ENCODE measurements at regions not wholly inside any gene's neighbourhood (a gene's known extent, or its start where the extent isn't known, plus 50 kb on each side); places are given as distances from the start of the nearest gene placed in this dataset.

DNA sequence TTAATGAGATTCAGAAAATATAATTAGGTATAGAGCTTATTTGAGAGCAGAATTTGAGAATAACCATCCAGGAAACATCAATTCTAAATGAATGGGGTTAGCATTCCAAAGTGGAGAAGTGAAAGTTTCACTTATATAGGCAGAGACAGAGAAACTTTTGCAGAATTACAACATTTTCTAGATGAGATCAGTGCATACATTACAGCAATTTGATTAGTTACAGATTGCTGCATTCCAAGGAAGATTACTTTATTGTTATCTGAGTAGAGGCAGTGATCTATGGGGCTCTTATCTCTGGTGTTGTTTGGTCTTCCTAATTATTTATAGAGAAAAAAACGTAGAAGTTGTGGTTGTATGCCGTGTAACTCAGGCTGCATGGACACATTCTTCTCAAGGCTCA lies 373.8 kb upstream of the SYT4 start:
- no peak for DNase-seq

DNA sequence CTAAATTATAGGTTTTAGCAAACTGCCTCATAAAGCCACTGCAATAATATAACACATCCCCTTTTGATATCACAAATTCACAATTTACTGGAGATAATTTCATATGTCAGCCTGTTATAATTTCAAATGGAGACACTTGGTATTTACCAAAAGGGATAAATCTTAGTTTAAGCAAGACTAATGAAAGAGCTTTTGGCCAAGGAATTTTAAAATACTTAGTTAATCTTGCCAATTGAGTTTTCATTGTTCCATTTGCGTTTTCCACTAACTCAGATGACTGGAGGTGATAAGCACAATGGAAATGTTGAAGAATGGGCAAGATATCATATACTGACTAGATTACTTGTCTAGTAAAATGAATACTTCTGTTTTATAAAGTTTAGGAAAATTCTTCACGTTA lies 379.3 kb upstream of the SYT4 start:
- no peak for DNase-seq

DNA sequence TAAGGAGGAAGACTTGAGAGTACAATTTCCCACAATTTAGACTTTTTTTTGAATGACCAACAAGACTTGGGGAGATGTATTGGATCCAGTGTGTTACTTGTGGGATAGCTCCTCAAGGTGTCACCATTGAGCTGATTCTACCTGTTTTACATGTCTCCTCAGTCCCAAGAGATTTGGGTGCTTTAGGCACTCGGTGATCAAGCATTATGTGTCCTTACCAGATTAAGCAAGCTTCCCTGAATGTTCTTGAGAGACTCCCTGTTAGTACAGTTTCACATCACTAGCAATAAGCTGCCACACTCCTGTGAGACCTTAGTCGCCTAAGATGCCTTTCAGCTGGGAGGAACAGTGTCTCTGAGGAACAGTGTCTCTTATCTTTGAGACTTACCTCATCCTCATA lies 384.3 kb upstream of the SYT4 start:
- DNase-seq = no peak

DNA sequence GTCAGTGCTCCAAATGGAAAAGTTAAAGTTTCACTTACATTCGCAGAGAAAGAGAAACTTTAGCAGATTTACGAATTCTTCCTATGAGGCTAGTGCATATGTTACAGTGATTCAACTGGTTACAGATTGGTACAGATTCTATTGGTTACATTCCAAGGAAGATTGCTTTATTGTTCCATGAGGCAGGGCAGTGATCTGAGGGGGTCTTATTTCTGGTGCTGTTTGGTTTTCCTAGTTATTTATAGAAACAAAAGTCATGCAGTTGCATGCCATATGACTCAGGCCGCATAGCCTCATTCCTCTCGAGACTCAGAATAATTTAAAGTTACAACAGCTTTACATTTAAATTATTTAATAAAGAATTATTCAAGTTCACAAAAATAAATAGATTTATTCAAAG lies 385.4 kb upstream of the SYT4 start:
- no peak for DNase-seq

DNA sequence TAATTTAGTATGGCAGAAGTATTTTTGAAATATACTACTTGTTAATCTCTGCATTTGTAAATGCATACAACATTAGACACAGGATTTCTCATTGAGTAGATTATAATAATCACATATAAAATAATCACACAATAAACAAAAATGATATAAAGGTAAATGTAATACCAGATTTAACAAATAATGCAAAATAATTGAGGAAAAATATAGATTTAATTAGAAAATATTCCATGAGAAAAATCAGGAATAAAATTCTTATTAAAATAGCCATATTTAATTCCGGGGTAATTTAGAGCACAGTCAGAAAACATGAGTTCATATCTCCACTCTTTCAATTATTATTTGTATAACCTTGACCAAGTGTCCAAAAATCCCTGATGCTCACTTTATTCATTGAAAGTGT lies 385.9 kb upstream of the SYT4 start:
- no peak for DNase-seq

DNA sequence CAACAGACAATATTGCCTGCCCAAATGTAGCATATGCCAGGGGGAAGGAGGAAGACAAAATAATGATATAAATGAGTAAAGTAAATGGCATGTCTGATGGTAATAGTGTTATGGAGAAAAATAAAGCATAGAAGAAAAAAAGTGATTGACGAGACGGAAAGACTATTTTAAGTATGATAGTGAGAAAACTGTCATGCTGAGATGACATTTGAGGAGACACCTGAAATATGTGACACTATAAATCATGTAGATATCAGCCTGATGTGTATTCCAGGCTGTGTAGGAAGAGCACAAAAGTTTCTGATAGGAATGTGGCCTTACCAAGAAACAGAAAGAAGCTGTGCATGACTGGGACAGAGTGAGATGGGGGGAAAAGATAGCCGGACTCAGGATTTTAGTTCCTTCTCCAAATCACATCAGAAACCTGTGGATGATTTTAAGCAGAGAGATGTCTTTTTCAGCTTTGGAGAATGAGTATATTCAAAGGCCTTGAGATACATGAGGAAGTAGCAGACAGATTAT lies 387.3 kb upstream of the SYT4 start:
- no peak for DNase-seq

DNA sequence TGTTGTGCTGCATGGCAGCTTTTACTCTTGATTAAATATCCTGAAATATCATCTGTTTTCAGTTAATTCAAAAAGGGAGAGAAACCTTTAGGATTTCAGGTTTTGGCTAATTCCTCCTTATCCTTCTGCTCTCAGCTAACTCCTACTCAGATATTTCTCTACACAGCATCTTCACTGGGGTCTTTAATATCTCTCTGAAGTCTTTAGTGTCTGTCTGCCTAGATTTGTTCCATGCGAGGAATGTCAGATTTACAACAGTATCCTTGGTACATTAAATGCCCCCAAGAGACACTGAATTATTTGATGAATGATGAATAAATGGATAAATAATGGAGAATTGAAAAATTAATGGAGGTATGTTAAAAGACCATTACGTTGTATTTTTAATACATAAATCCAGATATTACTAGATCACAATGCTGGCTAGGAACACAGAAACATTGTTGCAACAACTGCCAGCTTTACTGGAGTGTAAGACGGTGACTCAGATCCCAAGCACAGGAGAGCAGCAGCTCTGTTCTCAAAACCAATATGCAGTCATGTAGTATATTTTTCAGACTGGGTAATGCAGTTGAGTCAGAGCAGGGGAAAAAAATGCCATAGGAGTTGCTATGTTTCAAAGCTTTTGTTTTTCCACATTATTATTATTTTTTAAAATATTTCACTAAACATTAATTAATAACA lies 388.0 kb upstream of the SYT4 start:
- no peak for DNase-seq

DNA sequence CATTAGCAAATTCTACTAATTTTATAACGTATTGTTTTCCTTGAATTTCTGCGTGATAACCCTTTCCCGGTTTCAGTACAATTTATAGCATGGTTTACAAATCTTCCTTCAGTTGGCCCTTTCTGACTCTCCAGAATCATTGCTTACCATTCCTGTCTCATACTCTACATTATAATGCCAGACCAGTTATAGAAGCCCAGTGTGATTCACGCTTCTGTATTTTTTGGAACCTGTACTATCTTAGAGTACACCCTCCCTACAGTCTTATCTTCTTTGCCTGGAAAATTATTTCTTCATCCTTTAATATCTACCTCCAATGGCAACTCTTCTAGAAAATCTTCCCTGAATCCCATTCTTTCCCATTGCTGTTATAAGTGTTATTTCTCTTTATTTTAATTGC lies 391.6 kb upstream of the SYT4 start:
- DNase-seq = no peak

DNA sequence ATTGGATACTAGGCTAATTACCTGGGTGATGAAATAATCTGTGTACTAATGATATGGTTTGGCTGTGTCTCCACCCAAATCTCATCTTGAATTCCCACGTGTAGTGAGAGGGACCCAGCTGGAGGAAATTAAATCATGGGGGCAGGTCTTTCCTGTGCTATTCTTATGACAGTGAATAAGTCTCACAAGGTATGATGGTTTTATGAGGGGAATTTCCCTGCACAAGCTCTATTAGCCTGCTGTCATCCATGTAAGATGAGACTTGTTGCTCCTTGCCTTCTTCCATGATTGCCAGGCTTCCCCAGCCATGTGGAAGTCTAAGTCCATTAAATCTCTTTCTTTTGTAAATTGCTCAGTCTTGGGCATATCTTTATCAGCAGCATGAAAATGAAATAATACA lies 394.1 kb upstream of the SYT4 start:
- no peak for DNase-seq

DNA sequence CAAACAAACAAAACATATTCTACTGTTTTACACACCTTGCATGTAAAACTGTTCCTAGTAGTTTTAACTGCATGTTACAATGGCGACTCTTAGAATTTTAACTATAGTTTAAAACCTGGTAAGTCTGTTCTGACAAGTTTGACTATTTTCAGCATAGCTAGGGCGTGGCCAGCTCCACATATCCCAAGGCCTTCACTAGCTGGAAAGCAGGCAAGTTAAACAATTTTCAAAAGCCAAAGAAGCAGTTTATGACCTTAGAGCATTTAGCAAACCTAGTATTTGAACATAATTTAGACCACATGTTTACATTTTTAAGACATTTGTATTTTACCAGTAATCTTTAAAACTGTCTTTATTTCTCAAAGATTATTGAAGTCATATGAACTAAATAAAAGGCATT lies 402.8 kb upstream of the SYT4 start:
- no peak for DNase-seq

DNA sequence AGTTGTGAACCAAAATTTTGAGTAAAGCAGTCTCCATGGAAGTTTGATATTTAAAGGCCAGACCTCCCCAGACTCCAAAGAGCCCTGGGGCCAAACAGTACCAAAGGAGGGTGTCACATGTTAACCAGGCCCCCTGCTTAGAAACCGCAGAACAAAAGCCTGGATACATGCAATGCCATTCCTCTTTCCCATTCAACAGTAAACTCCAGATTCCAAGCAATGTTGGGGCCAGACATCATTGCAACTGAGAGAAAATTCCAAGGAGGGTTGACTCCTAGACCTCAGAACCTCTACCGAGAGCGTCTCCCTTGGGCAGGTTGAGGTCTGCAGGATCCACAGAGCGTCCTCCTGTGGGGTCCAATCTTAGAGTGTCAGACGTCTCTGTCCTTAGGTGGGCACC lies 404.4 kb upstream of the SYT4 start:
- DNase-seq = no peak

DNA sequence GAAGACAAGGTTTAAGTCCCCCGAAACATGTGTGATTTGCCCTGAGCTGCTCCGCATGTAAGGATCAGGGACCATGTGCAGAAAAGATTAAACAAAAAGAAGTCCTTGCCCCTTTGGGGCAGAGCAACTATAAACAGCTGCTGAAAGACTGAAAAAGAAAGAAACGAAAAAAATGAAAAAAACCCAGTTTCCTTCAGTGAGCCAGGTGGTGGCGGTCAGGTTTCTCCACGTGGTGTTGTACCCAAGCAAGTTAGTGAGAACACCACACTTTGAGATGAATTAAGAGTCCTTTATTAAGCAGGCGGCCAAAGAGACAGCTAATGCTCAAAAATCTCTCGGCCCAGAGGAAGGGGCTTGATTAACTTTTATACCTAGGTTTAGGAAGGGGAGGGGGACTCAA lies 404.9 kb upstream of the SYT4 start:
- no peak for DNase-seq

DNA sequence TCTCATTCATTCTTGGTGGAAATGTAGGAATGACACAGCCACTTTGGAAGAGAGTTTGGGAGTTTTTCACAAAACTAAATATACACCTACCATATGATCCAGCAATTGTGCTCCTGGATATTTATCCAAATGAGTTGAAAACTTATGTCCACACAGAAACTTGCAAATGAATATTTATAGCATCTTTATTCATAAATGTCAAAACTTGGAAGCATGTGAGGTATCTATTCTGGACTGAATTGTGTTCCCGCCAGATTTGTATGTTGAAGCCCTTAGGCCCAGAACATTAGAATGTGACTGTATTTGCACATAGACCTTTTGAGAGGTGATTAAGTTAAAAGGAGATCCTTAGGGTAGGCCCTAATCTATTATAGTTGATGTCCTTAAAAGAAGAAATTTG lies 409.4 kb upstream of the SYT4 start:
- no peak for DNase-seq

DNA sequence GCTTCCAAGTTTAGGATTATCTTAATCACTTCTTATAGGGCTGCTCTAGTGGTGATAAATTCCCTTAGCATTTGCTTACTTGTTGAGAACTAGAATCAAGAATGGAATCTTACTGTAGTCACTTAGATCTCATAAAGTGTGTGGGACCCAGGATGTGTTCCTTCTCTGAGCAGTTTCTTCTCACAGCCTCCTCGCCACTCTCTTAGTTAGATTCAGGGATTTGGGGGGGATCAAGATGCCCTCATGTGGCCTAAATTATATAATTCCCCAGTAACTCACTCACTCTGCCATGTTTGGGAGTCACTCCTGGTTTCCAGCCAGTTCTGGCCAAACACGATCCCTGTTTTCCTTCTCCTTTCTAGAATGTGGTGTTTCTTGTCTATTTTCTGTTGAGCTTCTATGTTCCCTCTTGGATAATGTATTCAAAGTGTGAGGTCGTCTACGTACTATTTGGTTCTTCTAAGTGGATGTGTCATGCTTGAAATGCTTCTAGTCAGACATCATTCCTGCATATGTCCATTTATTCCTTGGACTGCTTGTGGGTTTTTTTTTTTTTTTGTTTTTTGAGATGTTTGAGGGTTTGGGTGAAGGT lies 414.9 kb upstream of the SYT4 start:
- DNase-seq = no peak

DNA sequence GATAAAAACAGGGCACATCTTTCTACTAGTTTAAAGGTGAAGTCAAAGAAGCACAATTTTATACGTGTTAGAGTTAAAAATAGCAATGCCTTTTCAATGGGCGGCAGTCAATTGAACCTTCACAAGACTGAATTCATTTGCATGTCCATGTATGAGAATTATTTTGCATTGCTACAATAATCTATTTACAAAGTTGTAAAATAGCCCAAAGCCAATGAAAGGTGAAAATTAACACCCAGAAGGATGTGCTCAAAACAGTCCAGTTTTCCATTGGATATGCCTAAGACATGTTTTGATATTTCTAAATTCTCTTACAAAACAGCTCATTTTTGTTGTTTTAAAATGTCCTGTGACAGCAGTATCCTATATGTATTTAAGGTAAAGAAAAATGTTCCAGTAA lies 425.1 kb upstream of the SYT4 start:
- DNase-seq = no peak

DNA sequence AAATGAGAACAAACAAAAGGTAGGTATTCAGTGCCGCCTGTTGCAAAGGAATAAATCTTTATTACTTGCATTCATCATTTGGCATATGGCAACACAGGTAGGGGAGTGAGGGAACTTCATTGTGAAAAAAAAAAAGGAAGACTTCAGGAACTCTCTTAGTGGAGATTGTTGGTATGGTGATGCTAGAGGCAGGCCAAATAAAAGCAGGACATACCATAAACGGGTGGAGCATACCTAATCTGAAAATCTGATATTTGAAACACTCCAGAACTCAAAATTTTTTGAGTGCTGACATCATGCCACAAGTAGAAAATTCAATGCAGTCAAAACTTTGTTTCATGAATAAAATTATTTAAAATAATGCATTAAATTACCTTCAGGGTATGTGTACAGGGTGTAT lies 425.8 kb upstream of the SYT4 start:
- no peak for DNase-seq

DNA sequence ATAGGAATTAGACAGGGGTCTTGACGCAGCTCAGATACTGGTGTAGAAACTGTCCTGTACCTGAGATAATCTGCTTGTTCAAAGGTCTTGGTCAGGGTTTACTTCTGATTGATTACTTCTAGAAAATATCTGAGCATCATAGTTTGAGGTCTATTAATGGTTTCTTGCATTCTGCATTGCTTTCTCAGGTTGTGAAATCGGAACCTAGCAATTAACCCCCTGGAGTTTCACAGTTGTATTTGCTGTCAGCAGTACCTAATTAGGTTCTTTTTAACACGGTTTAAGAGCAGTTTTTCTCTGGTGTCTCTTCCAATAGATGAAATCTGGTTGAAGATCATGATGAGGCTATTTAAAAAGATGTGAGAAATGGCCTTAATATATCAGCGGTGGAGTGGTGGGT lies 428.6 kb upstream of the SYT4 start:
- no peak for DNase-seq

DNA sequence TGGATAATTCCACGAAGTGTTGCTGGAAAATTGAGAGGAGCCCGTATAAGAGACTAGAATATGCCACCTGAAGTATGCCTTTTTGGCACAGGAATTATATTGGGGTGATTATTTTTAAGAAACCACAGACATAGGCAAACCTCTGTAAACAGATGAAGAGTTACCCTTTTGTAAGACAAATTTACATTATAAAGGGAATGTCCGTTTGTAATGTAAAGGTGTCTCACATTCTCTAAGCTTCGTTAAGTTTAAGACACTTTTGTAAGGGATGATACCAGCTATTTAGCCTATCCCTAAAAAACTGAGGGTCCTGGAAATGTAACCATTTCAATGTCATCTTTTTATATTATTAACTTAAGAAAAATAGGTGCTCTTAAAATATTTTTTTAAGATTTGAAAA lies 432.8 kb upstream of the SYT4 start:
- no peak for DNase-seq

DNA sequence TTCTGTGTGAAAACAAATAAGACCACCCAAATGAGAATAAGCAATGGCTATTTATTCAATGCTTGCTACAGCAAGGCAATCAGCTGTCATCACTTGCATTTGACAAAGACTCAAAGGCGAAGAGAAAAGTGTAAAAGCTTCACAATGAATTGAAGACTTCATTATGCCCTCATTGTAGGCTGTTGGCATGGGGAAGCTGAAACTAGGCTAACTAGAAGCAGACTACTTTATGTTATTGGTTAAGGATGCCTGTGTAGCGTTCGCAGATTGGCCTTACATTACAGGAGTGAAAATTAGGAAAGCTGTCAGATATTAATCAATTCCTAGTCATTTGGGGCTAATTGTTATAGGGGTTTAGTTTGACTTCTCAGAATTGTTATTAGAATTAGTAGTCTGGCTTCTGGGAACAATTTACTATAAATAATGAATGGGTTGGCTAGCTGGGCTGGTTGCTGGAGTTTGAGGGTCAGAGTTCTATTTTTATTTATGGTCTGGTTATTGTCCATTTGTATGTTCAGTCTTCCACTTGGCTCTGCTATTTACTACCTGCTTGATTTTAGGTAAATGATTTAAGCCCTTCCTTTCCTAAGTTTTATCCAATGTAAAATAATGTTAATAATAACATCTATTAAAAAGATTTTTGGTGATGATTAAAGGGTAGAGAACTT lies 437.2 kb upstream of the SYT4 start:
- DNase-seq = no peak

DNA sequence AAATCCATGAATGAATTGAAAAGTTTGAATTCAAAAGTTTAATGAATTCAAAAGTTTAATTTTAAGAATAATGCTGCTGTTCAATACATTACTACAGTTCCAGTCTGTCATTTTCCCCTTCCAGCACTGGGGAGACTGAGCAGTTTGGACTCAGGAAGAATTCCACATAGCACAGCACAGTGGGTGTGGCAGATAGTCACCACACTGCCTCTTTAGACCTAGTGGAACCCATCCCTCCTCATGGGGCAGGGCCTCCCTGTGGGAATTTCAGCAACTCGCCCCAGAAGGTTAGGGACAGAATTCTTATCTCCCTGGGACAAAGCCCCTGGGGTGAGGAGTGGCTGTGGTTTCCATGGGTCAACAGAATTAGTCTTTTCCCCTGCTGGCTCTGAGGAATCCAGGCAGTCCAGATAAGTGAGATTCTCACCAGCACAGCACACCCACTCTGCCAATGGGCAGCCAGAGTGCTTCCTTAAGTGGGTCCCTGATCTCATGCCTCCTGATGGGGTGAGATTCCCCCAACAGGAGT lies 442.0 kb upstream of the SYT4 start:
- DNase-seq = no peak

DNA sequence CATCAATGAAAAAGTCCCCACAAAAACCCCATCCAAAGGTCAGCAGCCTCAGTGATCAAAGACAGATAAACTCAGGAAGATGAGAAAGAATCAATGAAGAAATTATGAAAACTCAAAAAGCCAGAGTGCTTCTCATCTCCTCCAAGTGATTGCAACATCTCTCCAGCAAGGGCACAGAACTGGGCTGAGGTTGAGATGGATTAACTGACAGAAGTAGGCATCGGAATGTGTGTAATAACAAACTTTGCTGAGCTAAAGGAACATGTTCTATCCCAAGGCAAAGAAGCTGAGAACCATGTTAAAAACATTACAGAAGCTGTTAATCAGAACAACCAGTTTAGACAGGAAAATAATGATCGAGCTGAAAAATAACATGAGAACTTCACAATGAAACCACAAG lies 442.8 kb upstream of the SYT4 start:
- no peak for DNase-seq

DNA sequence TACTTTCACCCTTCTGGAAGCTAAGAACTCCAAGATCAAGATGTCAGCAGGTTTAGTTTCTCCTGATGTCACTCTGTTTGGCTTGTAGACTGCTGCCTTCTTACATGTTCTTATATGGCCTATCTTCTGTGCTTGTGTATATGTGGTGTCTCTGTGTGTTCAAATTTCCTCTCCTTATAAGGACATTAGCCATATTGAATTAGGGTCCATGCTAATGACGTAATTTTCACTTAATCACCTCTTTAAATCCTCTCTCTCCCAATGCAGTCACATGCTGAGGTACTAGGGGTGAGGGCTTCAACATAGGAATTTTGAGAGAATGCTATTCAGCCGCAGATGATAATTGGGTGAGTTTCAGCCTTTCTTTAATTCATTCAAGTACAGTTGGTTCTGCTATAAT lies 458.3 kb upstream of the SYT4 start:
- no peak for DNase-seq

DNA sequence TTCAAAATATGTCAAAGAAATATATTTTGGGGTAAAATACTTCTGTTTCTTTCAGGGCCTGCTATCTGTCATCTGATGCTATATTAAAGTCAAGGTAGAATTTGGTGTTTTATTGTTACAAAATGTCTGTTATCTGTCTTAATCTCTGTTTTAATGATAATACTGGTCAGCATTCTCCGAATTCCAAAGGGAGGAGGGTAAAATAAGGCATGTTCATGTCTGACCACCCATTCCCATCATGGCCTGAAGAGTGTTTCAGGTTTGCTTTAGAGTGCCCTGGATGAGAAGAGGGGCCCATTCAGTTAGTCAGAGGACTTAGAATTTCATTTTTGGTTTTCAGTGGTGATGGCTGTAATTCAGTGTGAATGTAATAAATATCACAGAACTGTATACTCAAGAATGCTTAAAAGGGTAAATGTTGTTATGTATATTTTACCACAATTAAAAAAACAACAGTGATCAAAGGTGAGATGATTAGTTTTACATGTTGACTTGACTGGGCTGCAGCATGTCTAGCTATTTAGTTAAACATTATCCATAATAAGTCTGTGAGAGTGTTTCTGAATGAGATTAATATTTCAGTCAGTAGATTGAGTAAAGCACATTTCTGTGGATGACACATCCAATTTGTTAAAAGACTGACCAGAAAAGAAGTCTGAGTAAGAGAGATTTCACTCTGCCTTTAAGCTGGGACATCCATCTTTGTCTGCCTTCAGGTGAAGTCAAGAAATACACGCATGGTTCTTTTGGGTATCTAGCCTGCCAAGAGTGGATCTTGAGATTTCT lies 467.9 kb upstream of the SYT4 start:
- no peak for DNase-seq

DNA sequence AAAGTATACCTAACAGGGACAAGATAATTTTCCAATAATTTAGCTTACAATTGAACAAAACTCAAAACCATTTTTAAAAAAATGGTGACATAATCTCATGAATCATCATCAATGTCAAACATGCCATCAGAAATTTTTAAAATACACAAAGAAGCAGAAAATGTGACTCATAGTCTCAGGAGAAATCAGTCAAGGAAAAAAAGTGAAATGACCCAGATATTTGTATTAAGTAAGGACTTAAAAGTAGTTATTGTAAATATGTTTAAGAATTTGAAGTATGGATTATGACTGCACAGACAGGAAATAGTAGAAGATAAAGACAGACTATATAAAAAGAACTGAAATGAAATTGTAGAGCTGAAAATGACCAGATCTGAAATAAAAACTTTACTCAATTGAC lies 473.9 kb upstream of the SYT4 start:
- DNase-seq = no peak
